GM12878 (cell line): ENCODE measurements at regions not wholly inside any gene's neighbourhood (a gene's known extent, or its start where the extent isn't known, plus 50 kb on each side); places are given as distances from the start of the nearest gene placed in this dataset.

ENCODE experiments used
- ATAC-seq: fragments of 200-7000 bp; cut with Tn5 transposase; 3 replicates; pipeline ENCODE4 v1.9.1; 2020; ENCODE audit warnings: mild to moderate bottlenecking, moderate library complexity
- BruUV-seq: library from RNA; stranded (reverse); fragments of 400-500 nt; replicated peaks from 2 replicates; lab custom pipeline; 2021; lab: Mats Ljungman, UMichigan
- CTCF ChIA-PET: fragments of 300-600 bp; sonication (Branson Sonifier 250); formaldehyde crosslinking; extraction: SDS; loops from one replicate; lab custom pipeline; 2021; ENCODE audit warnings: inconsistent platforms; lab: Yijun Ruan, JAX
- POLR2A ChIA-PET: fragments of 350-600 bp; formaldehyde crosslinking; extraction: SDS; loops from one replicate; lab custom pipeline; 2021; ENCODE audit warnings: inconsistent platforms; lab: Charles Lee
- RAD21 ChIA-PET: fragments of 300-600 bp; sonication (Branson Sonifier 250); formaldehyde crosslinking; loops from one replicate; lab custom pipeline; 2023; ENCODE audit warnings: antibody characterized with exemption; ENCODE audit not compliant: unreplicated experiment; lab: Charles Lee
- SMC1A ChIA-PET: fragments of 300-600 bp; sonication (Branson Sonifier 250); formaldehyde crosslinking; loops from one replicate; lab custom pipeline; 2023; ENCODE audit not compliant: unreplicated experiment, uncharacterized antibody; lab: Charles Lee
- DNase-seq: peaks from one replicate; pipeline ENCODE4 v3.0.0-alpha.2; 2011; ENCODE audit warnings: low read depth, low spot score
- FAIRE-seq: peaks from 3 replicates; lab custom pipeline; 2011; peaks lifted over from hg19 to GRCh38; lab: Jason Lieb, UNC
- H2AFZ ChIP-seq: 2 replicates; pipeline ENCODE4 v1.6.0; 2011; ENCODE audit warnings: low read depth, low read length, control low read depth; ENCODE audit not compliant: control insufficient read depth
- H3K27ac ChIP-seq: 2 replicates; pipeline ENCODE4 v1.5.1; 2011; ENCODE audit warnings: control low read depth; ENCODE audit not compliant: control insufficient read depth, insufficient read depth
- H3K27me3 ChIP-seq, 2 experiments: replicated peaks in 1 of 2; 2 replicates each; pipeline versions ENCODE4 v1.6.0 to v1.6.1; 2011; ENCODE audit warnings: low read length in 1 of 2; ENCODE audit not compliant: control insufficient read depth in 2 of 2, insufficient read depth in 2 of 2
- H3K36me3 ChIP-seq, 2 experiments: 2 replicates each; pipeline ENCODE4 v1.5.1; 2011; ENCODE audit warnings: low read length in 1 of 2; ENCODE audit not compliant: control insufficient read depth in 2 of 2, insufficient read depth in 2 of 2
- H3K4me1 ChIP-seq: 2 replicates; pipeline ENCODE4 v1.6.1; 2011; ENCODE audit warnings: mild to moderate bottlenecking, low read length, moderate library complexity, mixed read lengths; ENCODE audit not compliant: control insufficient read depth, insufficient read depth
- H3K4me2 ChIP-seq: 2 replicates; pipeline ENCODE4 v1.6.0; 2011; ENCODE audit warnings: control low read depth; ENCODE audit not compliant: control insufficient read depth, insufficient read depth
- H3K4me3 ChIP-seq: fragments of 200-600 bp; sonication (generic); 2 replicates; pipeline ENCODE4 v1.5.1; 2016
- H3K79me2 ChIP-seq: 2 replicates; pipeline ENCODE4 v1.6.0; 2011; ENCODE audit warnings: low read length; ENCODE audit not compliant: control insufficient read depth, insufficient read depth
- H3K9ac ChIP-seq: 2 replicates; pipeline ENCODE4 v1.8.0; 2011; ENCODE audit warnings: low read length, control low read depth, mixed read lengths; ENCODE audit not compliant: control insufficient read depth, insufficient read depth
- H3K9me3 ChIP-seq: replicated peaks from 3 replicates; pipeline ENCODE4 v1.5.1; 2011; ENCODE audit warnings: mild to moderate bottlenecking, low read length; ENCODE audit not compliant: control insufficient read depth, insufficient read depth
- H4K20me1 ChIP-seq: 2 replicates; pipeline ENCODE4 v1.6.0; 2011; ENCODE audit not compliant: control insufficient read depth, insufficient read depth
- FOS ChIP-seq: IDR thresholded peaks from 3 replicates; pipeline ENCODE4 v1.6.1; 2011; ENCODE audit warnings: borderline replicate concordance; ENCODE audit not compliant: insufficient read length; ENCODE audit errors: extremely low read depth
- FOXM1 ChIP-seq: IDR thresholded peaks from 2 replicates; pipeline ENCODE4 v1.6.1; 2012; ENCODE audit warnings: low read depth, mild to moderate bottlenecking, inconsistent platforms, low read length, moderate library complexity
- IRF4 ChIP-seq: IDR thresholded peaks from 2 replicates; pipeline ENCODE4 v1.6.1; 2011; ENCODE audit warnings: low read depth, low read length
- JUND ChIP-seq: IDR thresholded peaks from 2 replicates; pipeline ENCODE4 v1.6.1; 2012; ENCODE audit warnings: low read depth, mild to moderate bottlenecking, low read length, improper control_type of control experiment, moderate library complexity
- MYB ChIP-seq: fragments of 150-350 bp; IDR thresholded peaks from 2 replicates; pipeline ENCODE4 v1.6.1; 2014; ENCODE audit warnings: mild to moderate bottlenecking, low read depth, low read length, borderline replicate concordance
- SMAD1 ChIP-seq: fragments of 450-650 bp; IDR thresholded peaks from 2 replicates; pipeline ENCODE4 v1.6.1; 2018; ENCODE audit warnings: mild to moderate bottlenecking, low read depth; ENCODE audit not compliant: partially characterized antibody
- SREBF2 ChIP-seq: IDR thresholded peaks from 2 replicates; pipeline ENCODE4 v1.6.1; 2012; ENCODE audit warnings: mild to moderate bottlenecking, low read length
- SRF ChIP-seq, 2 experiments: IDR thresholded peaks; 2 replicates each; pipeline ENCODE4 v1.6.1; 2011; ENCODE audit warnings: low read depth in 2 of 2, low read length in 2 of 2, mild to moderate bottlenecking in 1 of 2, moderate library complexity in 1 of 2
- YY1 ChIP-seq: IDR thresholded peaks from 2 replicates; pipeline ENCODE4 v1.6.1; 2011; ENCODE audit warnings: low read depth, mild to moderate bottlenecking, low read length
- WGBS: methylation state at CpG from one replicate; pipeline ENCODE4 v1.1.6; 2016; ENCODE audit warnings: low lambda C conversion rate; ENCODE audit not compliant: insufficient replicate concordance, insufficient coverage; ENCODE audit errors: missing lambda C conversion rate; 5-methylcytosine and 5-hydroxymethylcytosine counted together
- in situ Hi-C: fragments of 300-500 bp; cut with MboI; formaldehyde crosslinking; loops from 9 replicates; pipeline ENCODE4 v1.14.3; 2018; ENCODE audit warnings: mixed read lengths
- intact Hi-C: fragments of 100-400 bp; cut with micrococcal nuclease; formaldehyde crosslinking; loops from one replicate; pipeline ENCODE4 v1.14.2; 2022; ENCODE audit not compliant: unreplicated experiment
- TF ChIP-seq, protein P1 (sequence below), 3 experiments: IDR thresholded peaks in 2 of 3; conservative IDR thresholded peaks in 1 of 3; 2 replicates each; pipeline ENCODE4 v1.5.1; 2011; ENCODE audit warnings: low read depth in 3 of 3, low read length in 3 of 3, mild to moderate bottlenecking in 3 of 3, control low read depth in 2 of 3, moderate library complexity in 2 of 3, inconsistent platforms in 1 of 3, mixed read lengths in 1 of 3; ENCODE audit not compliant: control insufficient read depth in 2 of 3, insufficient read depth in 1 of 3; ENCODE audit errors: extremely low read depth in 1 of 3
- TF ChIP-seq, protein P2 (sequence below): fragments of 150-350 bp; IDR thresholded peaks from 2 replicates; pipeline ENCODE4 v1.6.1; 2016; ENCODE audit warnings: low read depth, low read length
- TF ChIP-seq, protein P3 (sequence below): fragments of 450-650 bp; IDR thresholded peaks from 2 replicates; pipeline ENCODE4 v1.6.1; 2016; ENCODE audit warnings: mild to moderate bottlenecking

- 0 out of 2 replicates have a peak, but pooled peaks have one; percentile 42 for TF ChIP-seq FOXM1
- TF ChIP-seq SREBF2, result no peak
- TF ChIP-seq SRF (IDR thresholded peaks at IDR 0.05; ENCODE audit: low read depth in 2 of 2, low read length in 2 of 2), result no peak
- TF ChIP-seq MYB, result no peak
- TF ChIP-seq SMAD1, result no peak
- TF ChIP-seq IRF4, result no peak
- TF ChIP-seq FOS, result no peak
- TF ChIP-seq, protein P1, sequence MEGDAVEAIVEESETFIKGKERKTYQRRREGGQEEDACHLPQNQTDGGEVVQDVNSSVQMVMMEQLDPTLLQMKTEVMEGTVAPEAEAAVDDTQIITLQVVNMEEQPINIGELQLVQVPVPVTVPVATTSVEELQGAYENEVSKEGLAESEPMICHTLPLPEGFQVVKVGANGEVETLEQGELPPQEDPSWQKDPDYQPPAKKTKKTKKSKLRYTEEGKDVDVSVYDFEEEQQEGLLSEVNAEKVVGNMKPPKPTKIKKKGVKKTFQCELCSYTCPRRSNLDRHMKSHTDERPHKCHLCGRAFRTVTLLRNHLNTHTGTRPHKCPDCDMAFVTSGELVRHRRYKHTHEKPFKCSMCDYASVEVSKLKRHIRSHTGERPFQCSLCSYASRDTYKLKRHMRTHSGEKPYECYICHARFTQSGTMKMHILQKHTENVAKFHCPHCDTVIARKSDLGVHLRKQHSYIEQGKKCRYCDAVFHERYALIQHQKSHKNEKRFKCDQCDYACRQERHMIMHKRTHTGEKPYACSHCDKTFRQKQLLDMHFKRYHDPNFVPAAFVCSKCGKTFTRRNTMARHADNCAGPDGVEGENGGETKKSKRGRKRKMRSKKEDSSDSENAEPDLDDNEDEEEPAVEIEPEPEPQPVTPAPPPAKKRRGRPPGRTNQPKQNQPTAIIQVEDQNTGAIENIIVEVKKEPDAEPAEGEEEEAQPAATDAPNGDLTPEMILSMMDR (IDR thresholded peaks at IDR 0.05 in 2 of 3, conservative IDR thresholded peaks at IDR 0.05 in 1 of 3; ENCODE audit: control insufficient read depth in 2 of 3, extremely low read depth in 1 of 3, insufficient read depth in 1 of 3, low read depth in 3 of 3, low read length in 3 of 3), result peak; percentile 58 to 83 (median 70)
- TF ChIP-seq YY1, result no peak
Measured at GRCh38 chr7:22001345-22002004, 55.8 kb upstream of the CDCA7L start (continued).

- Histone ChIP-seq H3K4me1 (no peaks in the 10 kb centered on the region), H3K27ac (no peak overlapping the region), H3K4me3 (no peak overlapping the region), H4K20me1 (no peaks in the 10 kb centered on the region), H3K9ac (no peak overlapping the region), H3K4me2 (no peak overlapping the region), H3K9me3 (no peaks in the 10 kb centered on the region), H3K27me3 (0 out of 4 replicates have a peak, but pooled peaks cover 0 to 1% of the 10 kb centered on the region in 2 experiments), H3K36me3 (no peaks in the 10 kb centered on the region), H2AFZ (no peak overlapping the region), H3K79me2 (no peaks in the 10 kb centered on the region)
- ChIA-PET CTCF (interaction anchor here (0.7 to 1.9 kb wide), 6 partner anchors 17 to 744 kb away, joined by 3 to 8 read pairs (median 3); no protein-coding TSS in a partner anchor), SMC1A (interaction anchor here (1.1 to 1.7 kb wide), 7 partner anchors 32 to 429 kb away, joined by 3 to 9 read pairs (median 3); no protein-coding TSS in a partner anchor), RAD21 (interaction anchor here (0.7 to 2.0 kb wide), 5 partner anchors 52 to 479 kb away, joined by 3 to 5 read pairs (median 4); partner anchors contain the start of gene CDCA7L), POLR2A (no interaction called here)
- intact Hi-C loops, result loop anchor here (2.0 to 5.0 kb wide), 4 partner anchors 53 to 278 kb away; no protein-coding TSS in a partner anchor
- BruUV-seq, result no TSS peak
- in situ Hi-C loops, result loop anchor here (10.0 kb wide), 1 partner anchor 745 kb away; no protein-coding TSS in a partner anchor
- no peak for DNase-seq
- 35% methylated on average over 6 of the region's 6 CpGs for WGBS
- ATAC-seq, result no peak
- no peak for FAIRE-seq
- TF ChIP-seq, protein P2, sequence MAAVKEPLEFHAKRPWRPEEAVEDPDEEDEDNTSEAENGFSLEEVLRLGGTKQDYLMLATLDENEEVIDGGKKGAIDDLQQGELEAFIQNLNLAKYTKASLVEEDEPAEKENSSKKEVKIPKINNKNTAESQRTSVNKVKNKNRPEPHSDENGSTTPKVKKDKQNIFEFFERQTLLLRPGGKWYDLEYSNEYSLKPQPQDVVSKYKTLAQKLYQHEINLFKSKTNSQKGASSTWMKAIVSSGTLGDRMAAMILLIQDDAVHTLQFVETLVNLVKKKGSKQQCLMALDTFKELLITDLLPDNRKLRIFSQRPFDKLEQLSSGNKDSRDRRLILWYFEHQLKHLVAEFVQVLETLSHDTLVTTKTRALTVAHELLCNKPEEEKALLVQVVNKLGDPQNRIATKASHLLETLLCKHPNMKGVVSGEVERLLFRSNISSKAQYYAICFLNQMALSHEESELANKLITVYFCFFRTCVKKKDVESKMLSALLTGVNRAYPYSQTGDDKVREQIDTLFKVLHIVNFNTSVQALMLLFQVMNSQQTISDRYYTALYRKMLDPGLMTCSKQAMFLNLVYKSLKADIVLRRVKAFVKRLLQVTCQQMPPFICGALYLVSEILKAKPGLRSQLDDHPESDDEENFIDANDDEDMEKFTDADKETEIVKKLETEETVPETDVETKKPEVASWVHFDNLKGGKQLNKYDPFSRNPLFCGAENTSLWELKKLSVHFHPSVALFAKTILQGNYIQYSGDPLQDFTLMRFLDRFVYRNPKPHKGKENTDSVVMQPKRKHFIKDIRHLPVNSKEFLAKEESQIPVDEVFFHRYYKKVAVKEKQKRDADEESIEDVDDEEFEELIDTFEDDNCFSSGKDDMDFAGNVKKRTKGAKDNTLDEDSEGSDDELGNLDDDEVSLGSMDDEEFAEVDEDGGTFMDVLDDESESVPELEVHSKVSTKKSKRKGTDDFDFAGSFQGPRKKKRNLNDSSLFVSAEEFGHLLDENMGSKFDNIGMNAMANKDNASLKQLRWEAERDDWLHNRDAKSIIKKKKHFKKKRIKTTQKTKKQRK, result no peak
- no peak for TF ChIP-seq FOXM1
- TF ChIP-seq, protein P3, sequence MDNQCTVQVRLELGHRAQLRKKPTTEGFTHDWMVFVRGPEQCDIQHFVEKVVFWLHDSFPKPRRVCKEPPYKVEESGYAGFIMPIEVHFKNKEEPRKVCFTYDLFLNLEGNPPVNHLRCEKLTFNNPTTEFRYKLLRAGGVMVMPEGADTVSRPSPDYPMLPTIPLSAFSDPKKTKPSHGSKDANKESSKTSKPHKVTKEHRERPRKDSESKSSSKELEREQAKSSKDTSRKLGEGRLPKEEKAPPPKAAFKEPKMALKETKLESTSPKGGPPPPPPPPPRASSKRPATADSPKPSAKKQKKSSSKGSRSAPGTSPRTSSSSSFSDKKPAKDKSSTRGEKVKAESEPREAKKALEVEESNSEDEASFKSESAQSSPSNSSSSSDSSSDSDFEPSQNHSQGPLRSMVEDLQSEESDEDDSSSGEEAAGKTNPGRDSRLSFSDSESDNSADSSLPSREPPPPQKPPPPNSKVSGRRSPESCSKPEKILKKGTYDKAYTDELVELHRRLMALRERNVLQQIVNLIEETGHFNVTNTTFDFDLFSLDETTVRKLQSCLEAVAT, result no peak
- no peak for TF ChIP-seq JUND
- TF ChIP-seq YY1, result no peak
Measured at GRCh38 chr7:21999896-22000295, 54.2 kb upstream of the CDCA7L start.
